GM19328 (cell line): ENCODE measurements at regions not wholly inside any gene's neighbourhood (a gene's known extent, or its start where the extent isn't known, plus 50 kb on each side); places are given as distances from the start of the nearest gene placed in this dataset.

Source experiments
- ATAC-seq: cut with Tn5 transposase; IDR thresholded peaks from one replicate; pipeline ENCODE4 v1.9.1; 2021; ENCODE audit warnings: mild to moderate bottlenecking, moderate library complexity; ENCODE audit not compliant: unreplicated experiment

- ATAC-seq, result no peak
Observed at GRCh38 chr13:85316506-85317025, 482.7 kb downstream of the SLITRK6 start.

GRCh38 chr13:85314686-85315085 is 484.5 kb downstream of the SLITRK6 start:
- no peak for ATAC-seq

GRCh38 chr13:85313761-85314503 is 485.3 kb downstream of the SLITRK6 start:
- no peak for ATAC-seq

- no peak for ATAC-seq
Observed at GRCh38 chr13:85312071-85312470, 487.1 kb downstream of the SLITRK6 start.

- ATAC-seq, result no peak
Observed at GRCh38 chr13:85303630-85304029, 495.6 kb downstream of the SLITRK6 start.

GRCh38 chr13:85298387-85298924 is 500.8 kb downstream of the SLITRK6 start:
- no peak for ATAC-seq

GRCh38 chr13:85288698-85289097 is 510.5 kb downstream of the SLITRK6 start:
- ATAC-seq, result no peak

GRCh38 chr13:85287528-85287927 is 511.7 kb downstream of the SLITRK6 start:
- ATAC-seq, result no peak

- no peak for ATAC-seq
Observed at GRCh38 chr13:85286081-85286480, 513.1 kb downstream of the SLITRK6 start.

GRCh38 chr13:85284349-85284748 is 514.9 kb downstream of the SLITRK6 start:
- no peak for ATAC-seq

- ATAC-seq, result no peak
Observed at GRCh38 chr13:85283408-85283807, 515.8 kb downstream of the SLITRK6 start.

GRCh38 chr13:85282876-85283275 is 516.3 kb downstream of the SLITRK6 start:
- no peak for ATAC-seq

- ATAC-seq, result no peak
Observed at GRCh38 chr13:85278851-85279250, 520.4 kb downstream of the SLITRK6 start.

- no peak for ATAC-seq
Observed at GRCh38 chr13:85277748-85278147, 521.5 kb downstream of the SLITRK6 start.

GRCh38 chr13:85266771-85267170 is 532.4 kb downstream of the SLITRK6 start:
- ATAC-seq, result no peak

- ATAC-seq, result no peak
Observed at GRCh38 chr13:85266331-85266730, 532.9 kb downstream of the SLITRK6 start.

GRCh38 chr13:85265296-85265695 is 533.9 kb downstream of the SLITRK6 start:
- no peak for ATAC-seq

- no peak for ATAC-seq
Observed at GRCh38 chr13:85262499-85262898, 536.7 kb downstream of the SLITRK6 start.

GRCh38 chr13:85261757-85262346 is 537.4 kb downstream of the SLITRK6 start:
- ATAC-seq, result no peak

GRCh38 chr13:85260896-85261295 is 538.3 kb downstream of the SLITRK6 start:
- no peak for ATAC-seq

- no peak for ATAC-seq
Observed at GRCh38 chr13:85255978-85256377, 543.2 kb downstream of the SLITRK6 start.

- ATAC-seq, result no peak
Observed at GRCh38 chr13:85254641-85255040, 544.6 kb downstream of the SLITRK6 start.
